Astrocyte (in vitro differentiated cells and primary cell): ENCODE measurements at regions not wholly inside any gene's neighbourhood (a gene's known extent, or its start where the extent isn't known, plus 50 kb on each side); places are given as distances from the start of the nearest gene placed in this dataset.

Source experiments
- DNase-seq: peaks from one replicate; pipeline ENCODE4 v3.0.0-alpha.2; 2010; ENCODE audit warnings: low read depth
- FAIRE-seq: peaks from 2 replicates; lab custom pipeline; 2011; peaks lifted over from hg19 to GRCh38; lab: Jason Lieb, UNC
- H2AFZ ChIP-seq: 2 replicates; pipeline ENCODE4 v1.6.0; 2012; ENCODE audit warnings: low read depth, low read length, inconsistent platforms
- H3K27ac ChIP-seq: 2 replicates; pipeline ENCODE4 v1.5.1; 2011; ENCODE audit warnings: low read depth, low read length, inconsistent platforms
- H3K27me3 ChIP-seq: 2 replicates; pipeline ENCODE4 v1.6.0; 2011; ENCODE audit warnings: low read length, inconsistent platforms; ENCODE audit not compliant: insufficient read depth
- H3K36me3 ChIP-seq: 2 replicates; pipeline ENCODE4 v1.5.1; 2011; ENCODE audit warnings: low read length, inconsistent platforms; ENCODE audit not compliant: insufficient read depth
- H3K4me1 ChIP-seq: 2 replicates; pipeline ENCODE4 v1.5.1; 2011; ENCODE audit warnings: low read length, inconsistent platforms; ENCODE audit not compliant: insufficient read depth
- H3K4me2 ChIP-seq: 2 replicates; pipeline ENCODE4 v1.6.0; 2012; ENCODE audit warnings: low read length, inconsistent platforms
- H3K4me3 ChIP-seq: 2 replicates; pipeline ENCODE4 v1.5.1; 2011; ENCODE audit warnings: low read depth, mild to moderate bottlenecking, low read length, inconsistent platforms; ENCODE audit not compliant: insufficient read depth
- H3K79me2 ChIP-seq: 2 replicates; pipeline ENCODE4 v1.6.0; 2012; ENCODE audit warnings: mild to moderate bottlenecking, low read length, inconsistent platforms; ENCODE audit not compliant: insufficient read depth
- H3K9ac ChIP-seq: 2 replicates; pipeline ENCODE4 v1.6.0; 2012; ENCODE audit warnings: mild to moderate bottlenecking, low read length, inconsistent platforms
- H3K9me3 ChIP-seq: 2 replicates; pipeline ENCODE4 v1.5.1; 2012; ENCODE audit warnings: low read depth, mild to moderate bottlenecking, low read length, inconsistent platforms; ENCODE audit not compliant: insufficient read depth
- H4K20me1 ChIP-seq: 2 replicates; pipeline ENCODE4 v1.6.0; 2012; ENCODE audit warnings: low read length, inconsistent platforms; ENCODE audit not compliant: insufficient read depth
- H3K27ac Mint-ChIP-seq: one replicate; pipeline ENCODE4 v1.8.0; 2021; ENCODE audit warnings: mild to moderate bottlenecking, mixed read lengths; ENCODE audit not compliant: unreplicated experiment
- H3K27me3 Mint-ChIP-seq: one replicate; pipeline ENCODE4 v1.8.0; 2021; ENCODE audit warnings: low read depth, mixed read lengths; ENCODE audit not compliant: unreplicated experiment
- H3K36me3 Mint-ChIP-seq: one replicate; pipeline ENCODE4 v1.8.0; 2021; ENCODE audit warnings: low read depth, mixed read lengths; ENCODE audit not compliant: unreplicated experiment
- H3K4me1 Mint-ChIP-seq: one replicate; pipeline ENCODE4 v1.8.0; 2021; ENCODE audit warnings: low read depth, mixed read lengths; ENCODE audit not compliant: unreplicated experiment
- H3K4me3 Mint-ChIP-seq: one replicate; pipeline ENCODE4 v1.8.0; 2021; ENCODE audit warnings: mild to moderate bottlenecking, moderate library complexity, mixed read lengths; ENCODE audit not compliant: unreplicated experiment
- H3K9me3 Mint-ChIP-seq: one replicate; pipeline ENCODE4 v1.8.0; 2021; ENCODE audit warnings: mild to moderate bottlenecking, mixed read lengths; ENCODE audit not compliant: unreplicated experiment
- EZH2 ChIP-seq: IDR thresholded peaks from 2 replicates; pipeline ENCODE4 v1.6.1; 2012; ENCODE audit warnings: mild to moderate bottlenecking, low read length, inconsistent platforms; ENCODE audit not compliant: insufficient read depth
- TF ChIP-seq, protein P1 (sequence below): IDR thresholded peaks from 2 replicates; pipeline ENCODE4 v1.5.1; 2011; ENCODE audit warnings: low read depth, mild to moderate bottlenecking, inconsistent platforms, low read length, moderate library complexity; ENCODE audit not compliant: insufficient read depth

DNA sequence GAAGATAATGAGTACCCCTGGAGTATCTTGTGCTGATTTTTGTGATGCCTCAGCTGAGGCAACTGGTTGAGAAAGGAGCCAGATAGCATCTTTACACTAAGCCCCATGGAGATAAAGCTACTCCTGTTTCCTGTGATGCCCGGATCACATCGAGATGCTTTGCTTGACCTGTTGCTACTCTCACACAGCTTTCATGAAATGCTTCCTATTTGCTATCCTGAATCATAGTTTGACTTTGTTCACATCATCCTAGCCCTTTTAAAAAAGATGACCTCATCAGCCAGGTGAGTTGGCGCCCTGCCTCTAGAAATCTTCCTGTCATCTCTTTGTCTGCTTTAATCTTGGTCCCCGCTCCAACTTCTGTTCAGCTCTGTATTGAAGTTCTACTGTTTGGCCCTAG, 409.6 kb upstream of the TBL1XR1 start:
- H3K4me3 Mint-ChIP-seq, result no peak overlapping the region
- no peak for DNase-seq
- Histone ChIP-seq H3K4me2 (no peak overlapping the region), H2AFZ (no peak overlapping the region), H3K9me3 (no peaks in the 10 kb centered on the region), H3K36me3 (no peaks in the 10 kb centered on the region), H4K20me1 (no peaks in the 10 kb centered on the region), H3K27ac (no peak overlapping the region), H3K27me3 (no peaks in the 10 kb centered on the region), H3K9ac (no peak overlapping the region), H3K79me2 (no peaks in the 10 kb centered on the region), H3K4me1 (peaks cover 5% of the 10 kb centered on the region), H3K4me3 (no peak overlapping the region)
- FAIRE-seq, result no peak
- peaks cover 5% of the 10 kb centered on the region for H3K9me3 Mint-ChIP-seq
- TF ChIP-seq, protein P1, sequence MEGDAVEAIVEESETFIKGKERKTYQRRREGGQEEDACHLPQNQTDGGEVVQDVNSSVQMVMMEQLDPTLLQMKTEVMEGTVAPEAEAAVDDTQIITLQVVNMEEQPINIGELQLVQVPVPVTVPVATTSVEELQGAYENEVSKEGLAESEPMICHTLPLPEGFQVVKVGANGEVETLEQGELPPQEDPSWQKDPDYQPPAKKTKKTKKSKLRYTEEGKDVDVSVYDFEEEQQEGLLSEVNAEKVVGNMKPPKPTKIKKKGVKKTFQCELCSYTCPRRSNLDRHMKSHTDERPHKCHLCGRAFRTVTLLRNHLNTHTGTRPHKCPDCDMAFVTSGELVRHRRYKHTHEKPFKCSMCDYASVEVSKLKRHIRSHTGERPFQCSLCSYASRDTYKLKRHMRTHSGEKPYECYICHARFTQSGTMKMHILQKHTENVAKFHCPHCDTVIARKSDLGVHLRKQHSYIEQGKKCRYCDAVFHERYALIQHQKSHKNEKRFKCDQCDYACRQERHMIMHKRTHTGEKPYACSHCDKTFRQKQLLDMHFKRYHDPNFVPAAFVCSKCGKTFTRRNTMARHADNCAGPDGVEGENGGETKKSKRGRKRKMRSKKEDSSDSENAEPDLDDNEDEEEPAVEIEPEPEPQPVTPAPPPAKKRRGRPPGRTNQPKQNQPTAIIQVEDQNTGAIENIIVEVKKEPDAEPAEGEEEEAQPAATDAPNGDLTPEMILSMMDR, result no peak
- TF ChIP-seq EZH2, result no peak
- H3K36me3 Mint-ChIP-seq, result no peaks in the 10 kb centered on the region
- no peaks in the 10 kb centered on the region for H3K27me3 Mint-ChIP-seq
- no peak overlapping the region for H3K27ac Mint-ChIP-seq
- peaks cover 10% of the 10 kb centered on the region for H3K4me1 Mint-ChIP-seq

DNA sequence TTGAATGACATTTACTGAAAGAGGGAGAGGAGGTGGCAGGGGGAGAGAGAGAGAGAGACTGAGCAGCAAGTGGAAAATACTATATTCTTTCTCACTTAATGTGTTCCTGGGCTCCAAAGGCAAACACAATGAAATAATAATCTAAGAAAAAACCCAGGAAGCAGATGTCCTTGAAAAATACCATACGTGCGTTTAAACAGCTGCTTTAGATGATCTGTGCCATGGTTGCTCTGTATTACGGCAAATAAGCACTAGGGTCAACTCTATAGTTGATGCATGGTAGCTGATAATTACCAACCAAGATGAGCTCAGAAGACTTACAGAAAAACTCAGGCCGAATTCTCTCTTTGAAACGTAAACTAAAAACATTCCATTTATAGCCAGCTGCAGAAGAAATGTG, 410.3 kb upstream of the TBL1XR1 start:
- H3K9me3 Mint-ChIP-seq, result peaks cover 5% of the 10 kb centered on the region
- H3K79me2 ChIP-seq, result no peaks in the 10 kb centered on the region
- no peak overlapping the region for H3K4me3 ChIP-seq
- H3K27ac ChIP-seq, result no peak overlapping the region
- H3K36me3 ChIP-seq, result no peaks in the 10 kb centered on the region
- no peak overlapping the region for H3K27ac Mint-ChIP-seq
- no peaks in the 10 kb centered on the region for H3K9me3 ChIP-seq
- no peak overlapping the region for H3K9ac ChIP-seq
- H3K4me3 Mint-ChIP-seq, result no peak overlapping the region
- peaks cover 8% of the 10 kb centered on the region for H3K4me1 Mint-ChIP-seq
- peaks cover 5% of the 10 kb centered on the region for H3K4me1 ChIP-seq
- TF ChIP-seq EZH2, result no peak
- TF ChIP-seq, protein P1, result no peak
- no peaks in the 10 kb centered on the region for H4K20me1 ChIP-seq
- H3K4me2 ChIP-seq, result no peak overlapping the region
- no peaks in the 10 kb centered on the region for H3K27me3 ChIP-seq
- DNase-seq (no peak), FAIRE-seq (no peak)
- no peaks in the 10 kb centered on the region for H3K36me3 Mint-ChIP-seq
- no peaks in the 10 kb centered on the region for H3K27me3 Mint-ChIP-seq
- no peak overlapping the region for H2AFZ ChIP-seq

DNA sequence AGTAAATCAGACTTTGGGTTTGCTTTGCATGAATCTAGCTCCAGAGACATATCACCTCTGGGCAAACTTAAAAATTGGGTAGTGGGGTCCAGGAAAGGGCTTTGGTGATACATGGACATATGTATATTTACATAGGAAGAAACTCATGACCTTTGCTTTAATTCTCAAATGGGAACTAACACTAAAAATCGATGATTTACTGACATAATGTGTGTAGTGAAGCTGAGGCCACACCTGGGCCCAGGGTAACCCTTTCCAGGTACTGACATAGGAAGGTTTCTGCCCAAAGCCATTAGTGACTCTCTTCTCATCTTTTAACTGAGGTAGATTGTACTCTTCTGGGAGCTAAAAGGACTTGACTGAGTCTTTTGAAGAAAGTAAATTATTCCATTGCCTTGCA, 411.2 kb upstream of the TBL1XR1 start:
- H2AFZ ChIP-seq, result no peak overlapping the region
- no peaks in the 10 kb centered on the region for H3K79me2 ChIP-seq
- FAIRE-seq, result no peak
- H3K4me3 ChIP-seq, result no peak overlapping the region
- no peak for DNase-seq
- H3K9ac ChIP-seq, result no peak overlapping the region
- peaks cover 5% of the 10 kb centered on the region for H3K4me1 Mint-ChIP-seq
- no peak overlapping the region for H3K27ac ChIP-seq
- H3K36me3 ChIP-seq, result no peaks in the 10 kb centered on the region
- H3K27me3 ChIP-seq, result no peaks in the 10 kb centered on the region
- no peak overlapping the region for H3K27ac Mint-ChIP-seq
- peaks cover 5% of the 10 kb centered on the region for H3K9me3 Mint-ChIP-seq
- no peaks in the 10 kb centered on the region for H3K9me3 ChIP-seq
- no peaks in the 10 kb centered on the region for H3K36me3 Mint-ChIP-seq
- TF ChIP-seq, protein P1, result no peak
- no peak for TF ChIP-seq EZH2
- H4K20me1 ChIP-seq, result no peaks in the 10 kb centered on the region
- H3K4me3 Mint-ChIP-seq, result no peak overlapping the region
- H3K4me1 ChIP-seq, result peaks cover 5% of the 10 kb centered on the region
- H3K4me2 ChIP-seq, result no peak overlapping the region
- no peaks in the 10 kb centered on the region for H3K27me3 Mint-ChIP-seq
